Sigmoid colon (tissue), 4 donors: ENCODE measurements at regions not wholly inside any gene's neighbourhood (a gene's known extent, or its start where the extent isn't known, plus 50 kb on each side); places are given as distances from the start of the nearest gene placed in this dataset.

Experiments used
- POLR2A ChIP-seq, 2 donors: fragments of 450-650 bp; IDR thresholded peaks; one replicate each; pipeline ENCODE4 v1.6.1; 2016; ENCODE audit warnings: antibody characterized with exemption in 2 of 2, mild to moderate bottlenecking in 2 of 2, moderate library complexity in 2 of 2
- POLR2AphosphoS5 ChIP-seq, 4 donors: sonication (generic); formaldehyde crosslinking; IDR thresholded peaks; one replicate each; pipeline ENCODE4 v1.6.1; 2017; ENCODE audit warnings: antibody characterized with exemption in 4 of 4
- TF ChIP-seq, protein P1 (sequence below), 4 experiments: fragments of 450-650 bp in 3 of 4; fragments of 200-600 bp in 1 of 4; IDR thresholded peaks; one replicate each; pipeline ENCODE4 v1.5.1; 2016 to 2019; ENCODE audit warnings: antibody characterized with exemption in 4 of 4, mild to moderate bottlenecking in 3 of 4, moderate library complexity in 2 of 4

DNA sequence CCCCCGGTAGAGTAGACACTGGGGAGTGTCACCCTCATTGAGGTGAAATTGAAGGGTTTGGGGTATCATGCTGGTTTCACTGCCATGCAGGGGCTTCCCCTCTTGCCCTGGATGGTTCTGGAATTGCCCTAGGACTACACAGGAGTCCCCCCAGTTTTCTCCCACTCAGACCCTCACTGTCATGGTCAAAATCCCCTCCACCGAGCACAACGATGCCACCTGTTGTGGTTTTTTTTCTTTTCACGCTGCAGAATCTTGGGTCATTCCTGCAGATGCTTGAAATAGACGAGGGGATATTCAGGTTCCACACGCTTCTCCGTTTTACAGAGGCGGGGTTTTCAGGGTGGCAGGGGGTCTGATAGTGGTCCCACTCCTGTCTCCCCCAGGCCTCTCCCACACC, 255.6 kb downstream of the ENGASE start:
- TF ChIP-seq, protein P1, sequence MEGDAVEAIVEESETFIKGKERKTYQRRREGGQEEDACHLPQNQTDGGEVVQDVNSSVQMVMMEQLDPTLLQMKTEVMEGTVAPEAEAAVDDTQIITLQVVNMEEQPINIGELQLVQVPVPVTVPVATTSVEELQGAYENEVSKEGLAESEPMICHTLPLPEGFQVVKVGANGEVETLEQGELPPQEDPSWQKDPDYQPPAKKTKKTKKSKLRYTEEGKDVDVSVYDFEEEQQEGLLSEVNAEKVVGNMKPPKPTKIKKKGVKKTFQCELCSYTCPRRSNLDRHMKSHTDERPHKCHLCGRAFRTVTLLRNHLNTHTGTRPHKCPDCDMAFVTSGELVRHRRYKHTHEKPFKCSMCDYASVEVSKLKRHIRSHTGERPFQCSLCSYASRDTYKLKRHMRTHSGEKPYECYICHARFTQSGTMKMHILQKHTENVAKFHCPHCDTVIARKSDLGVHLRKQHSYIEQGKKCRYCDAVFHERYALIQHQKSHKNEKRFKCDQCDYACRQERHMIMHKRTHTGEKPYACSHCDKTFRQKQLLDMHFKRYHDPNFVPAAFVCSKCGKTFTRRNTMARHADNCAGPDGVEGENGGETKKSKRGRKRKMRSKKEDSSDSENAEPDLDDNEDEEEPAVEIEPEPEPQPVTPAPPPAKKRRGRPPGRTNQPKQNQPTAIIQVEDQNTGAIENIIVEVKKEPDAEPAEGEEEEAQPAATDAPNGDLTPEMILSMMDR (IDR thresholded peaks at IDR 0.05) = no peak
- TF ChIP-seq POLR2AphosphoS5 (IDR thresholded peaks at IDR 0.05) = no peak
- TF ChIP-seq POLR2A (IDR thresholded peaks at IDR 0.05) = no peak
